ENCODE measurements at regions not wholly inside any gene's neighbourhood (a gene's known extent, or its start where the extent isn't known, plus 50 kb on each side); places are given as distances from the start of the nearest gene placed in this dataset.
"Not testable (repeated sequence)": the region's sequence is repeated elsewhere in the genome, so short reads cannot be mapped to it uniquely, and the experiment has no call there.

DNA sequence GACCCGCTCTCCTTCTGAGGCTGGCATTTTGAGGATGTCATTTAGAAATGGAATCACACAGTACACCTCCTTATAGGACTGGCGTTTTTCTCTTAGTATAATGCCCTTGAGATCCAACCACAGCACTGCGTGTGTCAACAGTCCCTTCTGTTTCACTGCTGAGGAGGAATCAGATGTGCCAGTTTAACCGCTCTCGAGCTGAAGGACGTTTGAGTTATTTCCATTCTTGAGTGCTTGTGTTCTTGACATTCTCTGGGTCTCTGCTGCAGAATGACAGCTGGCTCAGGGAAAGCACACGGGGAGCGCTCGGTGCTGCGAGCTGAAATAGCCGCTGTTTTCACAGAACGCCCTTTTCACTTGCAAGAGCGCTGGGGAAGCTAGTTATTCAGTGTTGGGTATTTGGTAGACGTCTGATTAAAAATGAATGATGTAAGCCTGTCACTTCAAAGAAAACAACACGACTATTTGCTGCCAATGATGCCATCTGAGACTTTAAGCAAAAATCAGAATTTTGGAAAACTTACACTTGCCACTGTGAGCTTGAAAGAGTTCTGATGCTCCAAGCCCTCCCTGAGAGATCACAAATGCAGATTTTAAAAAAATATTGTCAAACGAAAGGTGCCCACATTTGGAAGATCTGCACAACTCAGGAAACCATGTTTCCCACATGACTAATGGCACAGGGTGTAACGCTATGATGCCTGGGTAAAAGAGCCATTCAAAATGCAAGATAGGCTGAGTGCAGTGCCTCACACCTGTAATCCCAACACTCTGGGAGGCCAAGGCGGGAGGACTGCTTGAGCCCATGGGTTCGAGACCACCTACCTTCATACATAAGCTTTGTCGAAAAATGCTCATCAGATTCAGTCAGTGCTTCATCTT is 5358.4 kb upstream of the TPTE start:
- DNase-seq; H3K4me3 Mint-ChIP-seq; H3K4me1 Mint-ChIP-seq; H3K36me3 Mint-ChIP-seq (ENCODE audit: low read depth); H3K27me3 Mint-ChIP-seq (ENCODE audit: low read depth, poor library complexity); H3K9me3 Mint-ChIP-seq; H3K27ac Mint-ChIP-seq: not testable (repeated sequence)

DNA sequence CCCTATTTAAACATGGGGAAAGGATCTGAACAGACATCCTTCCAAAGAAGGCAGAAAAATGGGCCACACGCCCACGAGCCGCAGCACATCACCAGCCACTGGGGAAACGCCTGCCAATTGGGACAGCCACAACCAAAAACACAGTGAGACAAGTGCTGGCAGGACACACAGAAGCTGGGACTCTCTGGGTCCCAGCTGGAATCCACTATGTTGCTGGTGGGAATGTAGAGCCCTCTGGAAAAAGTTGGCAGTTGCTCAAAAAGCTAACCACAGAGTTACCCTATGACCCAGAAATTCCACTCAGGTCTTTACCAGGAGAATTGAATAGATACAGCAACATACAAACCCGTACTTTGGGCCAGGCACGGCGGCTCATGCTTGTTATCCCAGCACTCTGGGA is 5355.6 kb upstream of the TPTE start:
- H3K9me3 Mint-ChIP-seq; H3K4me1 Mint-ChIP-seq; DNase-seq; H3K27me3 Mint-ChIP-seq (ENCODE audit: low read depth, poor library complexity); H3K27ac Mint-ChIP-seq; H3K36me3 Mint-ChIP-seq (ENCODE audit: low read depth); H3K4me3 Mint-ChIP-seq: not testable (repeated sequence)

All from nephron progenitor cell (in vitro differentiated cells).